RWPE2 (cell line): ENCODE measurements at regions not wholly inside any gene's neighbourhood (a gene's known extent, or its start where the extent isn't known, plus 50 kb on each side); places are given as distances from the start of the nearest gene placed in this dataset.

Experiments
- ATAC-seq: fragments of 200-7000 bp; cut with Tn5 transposase; 3 replicates; pipeline ENCODE4 v1.9.1; 2021; ENCODE audit warnings: low read depth
- DNase-seq: peaks from one replicate; pipeline ENCODE4 v3.0.0-alpha.2; 2020; ENCODE audit warnings: low spot score
- H3K27ac ChIP-seq: fragments of 450-650 bp; 2 replicates; pipeline ENCODE4 v1.5.1; 2017; ENCODE audit warnings: mild to moderate bottlenecking; ENCODE audit not compliant: poor library complexity, severe bottlenecking
- H3K27me3 ChIP-seq: fragments of 250-450 bp; sonication (Bioruptor Pico); 2 replicates; pipeline ENCODE4 v1.5.1; 2021; ENCODE audit warnings: mild to moderate bottlenecking, moderate library complexity; ENCODE audit not compliant: insufficient read depth, poor library complexity, severe bottlenecking
- H3K36me3 ChIP-seq: fragments of 250-450 bp; sonication (Bioruptor Pico); 2 replicates; pipeline ENCODE4 v1.5.1; 2020; ENCODE audit warnings: low read depth, mild to moderate bottlenecking, moderate library complexity
- H3K4me1 ChIP-seq: fragments of 250-450 bp; sonication (Bioruptor Pico); 2 replicates; pipeline ENCODE4 v1.5.1; 2021; ENCODE audit warnings: mild to moderate bottlenecking, moderate library complexity; ENCODE audit not compliant: insufficient read depth, poor library complexity, severe bottlenecking
- H3K4me3 ChIP-seq: fragments of 250-450 bp; sonication (Bioruptor Pico); 2 replicates; pipeline ENCODE4 v1.5.1; 2021; ENCODE audit warnings: mild to moderate bottlenecking, moderate library complexity; ENCODE audit not compliant: severe bottlenecking
- H3K9me3 ChIP-seq: fragments of 250-450 bp; sonication (Bioruptor Pico); 2 replicates; pipeline ENCODE4 v1.5.1; 2021; ENCODE audit warnings: mild to moderate bottlenecking, moderate library complexity; ENCODE audit not compliant: severe bottlenecking
- TF ChIP-seq, protein P1 (sequence below): fragments of 450-650 bp; IDR thresholded peaks from one replicate; pipeline ENCODE4 v1.5.1; 2017; ENCODE audit warnings: mild to moderate bottlenecking, moderate library complexity; ENCODE audit not compliant: poor library complexity, severe bottlenecking

DNA sequence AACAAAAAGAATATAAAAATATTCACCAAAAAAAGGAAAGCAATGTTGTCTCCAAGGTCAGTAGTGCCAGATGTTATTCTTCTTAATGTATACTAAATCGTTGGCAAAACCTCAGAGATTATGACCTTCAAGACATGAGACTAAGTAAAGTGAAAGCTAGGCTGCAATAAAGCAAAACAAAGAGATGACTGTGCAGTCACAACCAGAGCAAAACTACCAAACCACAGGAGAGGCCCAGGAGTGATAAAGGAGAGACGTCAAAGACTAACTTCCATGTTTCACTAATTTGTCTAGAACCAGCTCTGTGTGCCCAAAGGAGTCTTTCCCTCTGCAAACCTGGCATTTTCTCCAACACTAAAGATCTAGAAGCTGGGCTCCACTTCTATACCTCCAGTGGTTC lies 155.9 kb upstream of the POU3F2 start:
- Histone ChIP-seq H3K27me3 (peaks cover 4% of the 10 kb centered on the region), H3K4me3 (no peak overlapping the region), H3K27ac (no peak overlapping the region), H3K4me1 (no peaks in the 10 kb centered on the region), H3K36me3 (no peaks in the 10 kb centered on the region), H3K9me3 (no peaks in the 10 kb centered on the region)
- ATAC-seq (no peak), DNase-seq (no peak)
- TF ChIP-seq, protein P1, sequence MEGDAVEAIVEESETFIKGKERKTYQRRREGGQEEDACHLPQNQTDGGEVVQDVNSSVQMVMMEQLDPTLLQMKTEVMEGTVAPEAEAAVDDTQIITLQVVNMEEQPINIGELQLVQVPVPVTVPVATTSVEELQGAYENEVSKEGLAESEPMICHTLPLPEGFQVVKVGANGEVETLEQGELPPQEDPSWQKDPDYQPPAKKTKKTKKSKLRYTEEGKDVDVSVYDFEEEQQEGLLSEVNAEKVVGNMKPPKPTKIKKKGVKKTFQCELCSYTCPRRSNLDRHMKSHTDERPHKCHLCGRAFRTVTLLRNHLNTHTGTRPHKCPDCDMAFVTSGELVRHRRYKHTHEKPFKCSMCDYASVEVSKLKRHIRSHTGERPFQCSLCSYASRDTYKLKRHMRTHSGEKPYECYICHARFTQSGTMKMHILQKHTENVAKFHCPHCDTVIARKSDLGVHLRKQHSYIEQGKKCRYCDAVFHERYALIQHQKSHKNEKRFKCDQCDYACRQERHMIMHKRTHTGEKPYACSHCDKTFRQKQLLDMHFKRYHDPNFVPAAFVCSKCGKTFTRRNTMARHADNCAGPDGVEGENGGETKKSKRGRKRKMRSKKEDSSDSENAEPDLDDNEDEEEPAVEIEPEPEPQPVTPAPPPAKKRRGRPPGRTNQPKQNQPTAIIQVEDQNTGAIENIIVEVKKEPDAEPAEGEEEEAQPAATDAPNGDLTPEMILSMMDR, result no peak

DNA sequence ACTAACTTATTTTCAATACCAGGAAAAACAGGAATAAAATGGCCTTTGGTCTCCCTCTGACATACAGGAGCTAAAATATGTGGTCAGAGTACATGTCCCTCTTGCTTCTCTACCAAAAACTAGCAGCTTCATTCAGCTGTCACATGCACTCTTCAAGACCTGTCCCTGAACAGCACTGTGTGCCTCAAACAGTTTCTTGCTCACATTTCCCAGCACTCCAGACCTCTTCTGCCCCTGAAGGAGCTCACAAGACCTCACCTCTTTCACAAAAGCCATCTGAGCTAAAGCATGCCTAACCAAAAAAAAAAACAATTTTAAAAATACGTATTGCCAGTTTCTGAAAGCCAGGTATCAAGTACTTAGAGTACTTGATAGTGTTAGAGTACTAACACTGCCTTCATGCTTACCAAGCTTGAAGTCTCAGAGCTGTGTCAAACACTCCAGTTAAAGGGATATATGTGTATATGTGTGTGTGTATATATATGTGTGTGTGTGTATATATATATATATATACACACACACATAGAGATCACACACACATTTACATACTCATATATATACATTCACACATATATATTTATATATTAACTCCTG lies 148.3 kb upstream of the POU3F2 start:
- DNase-seq, result no peak
- ATAC-seq, result no peak
- no peaks in the 10 kb centered on the region for H3K4me1 ChIP-seq
- TF ChIP-seq, protein P1, result no peak
- no peak overlapping the region for H3K27ac ChIP-seq
- no peaks in the 10 kb centered on the region for H3K9me3 ChIP-seq
- H3K27me3 ChIP-seq, result peaks cover 4% of the 10 kb centered on the region
- H3K36me3 ChIP-seq, result no peaks in the 10 kb centered on the region
- H3K4me3 ChIP-seq, result no peak overlapping the region

DNA sequence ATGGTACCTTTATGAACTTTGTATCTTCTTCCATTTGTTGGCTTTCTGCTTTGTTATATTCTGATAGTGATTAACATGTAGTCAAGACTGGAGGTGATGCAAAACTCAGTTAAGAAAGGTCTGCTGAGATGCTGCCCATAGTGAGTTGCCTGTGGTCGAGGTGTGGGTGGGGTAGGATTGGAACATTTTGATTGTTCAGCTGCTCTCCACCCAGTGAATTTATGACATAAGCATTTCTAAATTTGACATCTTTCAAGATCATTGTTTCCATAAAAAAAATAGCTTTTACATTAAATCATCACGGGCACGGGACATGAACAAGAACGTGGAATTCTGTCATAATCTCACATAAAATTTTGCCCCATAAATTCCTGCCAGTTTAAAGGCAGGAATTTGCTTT lies 146.6 kb upstream of the POU3F2 start:
- H3K4me1 ChIP-seq, result no peaks in the 10 kb centered on the region
- no peaks in the 10 kb centered on the region for H3K36me3 ChIP-seq
- peaks cover 4% of the 10 kb centered on the region for H3K27me3 ChIP-seq
- no peak overlapping the region for H3K27ac ChIP-seq
- DNase-seq, result no peak
- H3K9me3 ChIP-seq, result no peaks in the 10 kb centered on the region
- H3K4me3 ChIP-seq, result no peak overlapping the region
- no peak for ATAC-seq
- TF ChIP-seq, protein P1, result no peak

DNA sequence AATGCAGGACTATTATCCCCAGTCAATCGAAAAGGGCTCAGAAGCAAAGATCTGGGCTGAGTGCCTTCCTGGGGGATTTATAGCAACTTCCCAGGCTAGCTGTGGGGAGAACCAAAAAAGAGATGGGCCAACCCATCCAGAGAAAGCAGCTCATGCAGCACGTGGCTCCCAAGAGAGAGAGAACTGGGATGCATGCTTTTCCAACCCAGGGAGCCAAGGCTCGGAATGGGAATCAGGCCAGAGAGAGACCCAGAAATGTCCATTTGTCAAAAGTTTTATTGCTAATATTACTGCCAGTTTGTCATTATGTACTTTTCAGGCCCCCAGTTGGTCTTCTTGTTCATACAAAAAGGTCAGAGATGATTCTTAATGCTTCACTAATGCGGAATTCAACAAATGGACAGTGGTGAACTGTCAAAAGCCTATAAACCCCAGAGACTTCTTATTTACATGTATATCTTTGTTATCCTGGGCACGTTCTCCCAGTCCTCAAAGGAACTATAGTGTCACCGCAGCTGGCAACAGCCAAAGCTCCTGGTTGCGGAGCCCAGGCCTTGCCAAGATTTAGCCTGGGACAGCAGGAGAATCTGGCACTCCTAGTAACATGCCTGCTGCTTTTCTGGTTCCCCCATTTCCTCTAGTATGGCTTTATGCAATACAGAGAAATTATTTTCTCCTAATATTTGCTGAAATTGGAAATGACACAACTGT lies 139.1 kb upstream of the POU3F2 start:
- Histone ChIP-seq H3K36me3 (no peaks in the 10 kb centered on the region), H3K4me1 (no peaks in the 10 kb centered on the region), H3K27me3 (no peaks in the 10 kb centered on the region), H3K4me3 (no peak overlapping the region), H3K27ac (no peak overlapping the region), H3K9me3 (no peaks in the 10 kb centered on the region)
- TF ChIP-seq, protein P1, result no peak
- DNase-seq, result no peak
- ATAC-seq, result no peak

DNA sequence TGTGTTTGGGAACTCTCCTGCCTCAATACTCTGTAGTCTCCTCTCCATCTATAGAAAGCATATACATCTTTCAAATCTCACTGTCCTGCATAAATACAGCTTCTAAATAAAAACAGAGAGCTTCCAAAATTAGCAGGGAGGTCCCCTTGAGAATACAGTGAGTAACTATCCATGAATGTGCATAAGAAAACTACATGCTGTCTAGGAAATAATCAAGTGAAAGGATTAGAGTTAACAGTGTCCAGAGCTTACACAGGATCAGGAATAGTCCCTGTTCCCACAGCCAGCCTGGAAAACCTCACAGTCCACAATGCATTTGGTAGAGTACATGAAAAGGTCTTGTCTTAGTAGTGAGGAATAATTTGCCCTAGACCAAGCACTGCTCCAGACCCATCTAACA lies 123.0 kb upstream of the POU3F2 start:
- no peak for DNase-seq
- TF ChIP-seq, protein P1, result no peak
- Histone ChIP-seq H3K36me3 (no peaks in the 10 kb centered on the region), H3K27me3 (peaks cover 10% of the 10 kb centered on the region), H3K4me1 (no peaks in the 10 kb centered on the region), H3K9me3 (no peaks in the 10 kb centered on the region), H3K27ac (no peak overlapping the region), H3K4me3 (no peak overlapping the region)
- ATAC-seq, result no peak
